H1 (cell line): ENCODE measurements at regions not wholly inside any gene's neighbourhood (a gene's known extent, or its start where the extent isn't known, plus 50 kb on each side); places are given as distances from the start of the nearest gene placed in this dataset.

Experiments
- ATF2 ChIP-seq: IDR thresholded peaks from 2 replicates; pipeline ENCODE4 v1.6.1; 2012; ENCODE audit warnings: low read length, inconsistent platforms
- CEBPB ChIP-seq: IDR thresholded peaks from 2 replicates; pipeline ENCODE4 v1.6.1; 2012; ENCODE audit warnings: low read depth, low read length
- CHD2 ChIP-seq: IDR thresholded peaks from 2 replicates; pipeline ENCODE4 v1.6.1; 2012; ENCODE audit warnings: low read length, improper control_type of control experiment
- CHD7 ChIP-seq: fragments of 300-600 bp; sonication (generic); IDR thresholded peaks from 2 replicates; pipeline ENCODE4 v1.7.1; 2012; ENCODE audit warnings: low read length, moderate library complexity, mild to moderate bottlenecking, inconsistent platforms; ENCODE audit not compliant: insufficient replicate concordance
- EP300 ChIP-seq, 2 experiments: IDR thresholded peaks; 1 replicate in 1 of 2; 2 replicates in 1 of 2; pipeline ENCODE4 v1.6.1; 2011 to 2012; ENCODE audit warnings: low read depth in 2 of 2, low read length in 2 of 2, mild to moderate bottlenecking in 2 of 2, borderline replicate concordance in 1 of 2, inconsistent platforms in 1 of 2, moderate library complexity in 1 of 2
- NRF1 ChIP-seq: IDR thresholded peaks from 2 replicates; pipeline ENCODE4 v1.6.1; 2011; ENCODE audit warnings: mild to moderate bottlenecking, low read depth, low read length, improper control_type of control experiment
- PHF8 ChIP-seq: fragments of 200-600 bp; sonication (generic); conservative IDR thresholded peaks from 2 replicates; pipeline ENCODE4 v1.7.1; 2012; ENCODE audit warnings: low read depth, mild to moderate bottlenecking, inconsistent platforms, low read length, moderate library complexity
- POU5F1 ChIP-seq: IDR thresholded peaks from 2 replicates; pipeline ENCODE4 v1.6.1; 2011; ENCODE audit warnings: low read depth, mild to moderate bottlenecking, low read length, moderate library complexity
- SIX5 ChIP-seq: IDR thresholded peaks from 2 replicates; pipeline ENCODE4 v1.6.1; 2011; ENCODE audit warnings: mild to moderate bottlenecking, low read depth, low read length
- YY1 ChIP-seq: IDR thresholded peaks from 2 replicates; pipeline ENCODE4 v1.6.1; 2011; ENCODE audit warnings: low read depth, mild to moderate bottlenecking, low read length

GRCh38 chr7:153840861-153841260, 211.3 kb upstream of the DPP6 start (continued):
- TF ChIP-seq CHD7 (no peak), CEBPB (no peak), YY1 (no peak), NRF1 (no peak), POU5F1 (no peak), ATF2 (no peak), PHF8 (no peak), CHD2 (no peak), SIX5 (no peak), EP300 (IDR thresholded peaks at IDR 0.05; ENCODE audit: borderline replicate concordance in 1 of 2, low read depth in 2 of 2, low read length in 2 of 2) (no peak)
